Activated naive CD8-positive, alpha-beta T cell treated with anti-CD3 and anti-CD28 coated beads, Interleukin-2, amount 10 ng/mL, durations not matched to agents 7 days and 5 days (primary cell): ENCODE measurements at regions not wholly inside any gene's neighbourhood (a gene's known extent, or its start where the extent isn't known, plus 50 kb on each side); places are given as distances from the start of the nearest gene placed in this dataset.
"Not testable (repeated sequence)": the region's sequence is repeated elsewhere in the genome, so short reads cannot be mapped to it uniquely, and the experiment has no call there.

Experiments
- ATAC-seq: fragments of 150-1000 bp; cut with Tn5 transposase; one replicate; pipeline ENCODE4 v1.10.0; 2021; ENCODE audit warnings: low read depth, moderate library complexity
- POLR2A ChIA-PET: fragments of 350-600 bp; sonication (Branson Sonifier 250); formaldehyde crosslinking; loops from one replicate; lab custom pipeline; 2021; ENCODE audit warnings: antibody characterized with exemption; lab: Charles Lee
- DNase-seq: peaks from one replicate; pipeline ENCODE4 v3.0.0; 2021
- H3K27ac Mint-ChIP-seq: one replicate; pipeline ENCODE4 v1.8.0; 2022; ENCODE audit warnings: mild to moderate bottlenecking, mixed read lengths
- H3K27me3 Mint-ChIP-seq: one replicate; pipeline ENCODE4 v1.8.0; 2022; ENCODE audit warnings: mild to moderate bottlenecking, moderate library complexity, mixed read lengths
- H3K36me3 Mint-ChIP-seq: one replicate; pipeline ENCODE4 v1.8.0; 2021; ENCODE audit warnings: mild to moderate bottlenecking, mixed read lengths
- H3K4me1 Mint-ChIP-seq: one replicate; pipeline ENCODE4 v1.8.0; 2021; ENCODE audit warnings: mixed read lengths
- H3K4me3 Mint-ChIP-seq: one replicate; pipeline ENCODE4 v1.8.0; 2022; ENCODE audit warnings: mild to moderate bottlenecking, moderate library complexity, mixed read lengths
- H3K9me3 Mint-ChIP-seq: one replicate; pipeline ENCODE4 v1.8.0; 2021; ENCODE audit warnings: mixed read lengths

- Mint-ChIP-seq H3K27me3 (peaks cover 17% of the 10 kb centered on the region), H3K9me3 (no peaks in the 10 kb centered on the region), H3K36me3 (no peaks in the 10 kb centered on the region), H3K4me1 (peaks cover 19% of the 10 kb centered on the region), H3K27ac (peak overlapping the region; percentile 50), H3K4me3 (no peak overlapping the region)
- POLR2A ChIA-PET: interaction anchor here (1.2 kb wide), 1 partner anchor 234 kb away, joined by 4 read pairs; no protein-coding TSS in a partner anchor
- peak; percentile 73 for ATAC-seq
- DNase-seq: peak; percentile 76
Observed at GRCh38 chr15:31200735-31201151, 99.2 kb upstream of the TRPM1 start.

GRCh38 chr15:31202953-31203352 lies 101.4 kb upstream of the TRPM1 start:
- no peak overlapping the region for H3K27ac Mint-ChIP-seq
- H3K27me3 Mint-ChIP-seq: peaks cover 17% of the 10 kb centered on the region
- peaks cover 30% of the 10 kb centered on the region for H3K4me1 Mint-ChIP-seq
- DNase-seq (no peak), ATAC-seq (peak; percentile 53)
- H3K4me3 Mint-ChIP-seq: no peak overlapping the region
- H3K9me3 Mint-ChIP-seq: no peaks in the 10 kb centered on the region
- H3K36me3 Mint-ChIP-seq: no peaks in the 10 kb centered on the region
- POLR2A ChIA-PET: interaction anchor here (1.2 kb wide), 1 partner anchor 12 kb away, joined by 5 read pairs; no protein-coding TSS in a partner anchor

GRCh38 chr15:31203999-31204398 lies 102.5 kb upstream of the TRPM1 start:
- Mint-ChIP-seq H3K4me3 (no peak overlapping the region), H3K9me3 (no peaks in the 10 kb centered on the region), H3K27ac (peak overlapping the region; percentile 30), H3K36me3 (no peaks in the 10 kb centered on the region), H3K27me3 (peaks cover 6% of the 10 kb centered on the region), H3K4me1 (peaks cover 28% of the 10 kb centered on the region)
- POLR2A ChIA-PET: no interaction called here
- no peak for DNase-seq
- no peak for ATAC-seq

GRCh38 chr15:31206386-31207181 lies 105.1 kb upstream of the TRPM1 start:
- H3K9me3 Mint-ChIP-seq: peaks cover 5% of the 10 kb centered on the region
- H3K4me3 Mint-ChIP-seq: no peak overlapping the region
- peaks cover 4% of the 10 kb centered on the region for H3K27me3 Mint-ChIP-seq
- H3K4me1 Mint-ChIP-seq: peaks cover 23% of the 10 kb centered on the region
- DNase-seq: no peak
- peaks cover 10% of the 10 kb centered on the region for H3K36me3 Mint-ChIP-seq
- POLR2A ChIA-PET: interaction anchor here (0.7 to 1.0 kb wide), 3 partner anchors 119 to 230 kb away, joined by 3 to 6 read pairs (median 4); partner anchors contain the start of gene KLF13
- ATAC-seq: no peak
- H3K27ac Mint-ChIP-seq: no peak overlapping the region

GRCh38 chr15:31207246-31207645 lies 105.7 kb upstream of the TRPM1 start:
- H3K27ac Mint-ChIP-seq: peak overlapping the region; percentile 66
- H3K4me3 Mint-ChIP-seq: no peak overlapping the region
- peaks cover 27% of the 10 kb centered on the region for H3K4me1 Mint-ChIP-seq
- H3K27me3 Mint-ChIP-seq: peaks cover 4% of the 10 kb centered on the region
- no peak for DNase-seq
- POLR2A ChIA-PET: interaction anchor here (1.0 kb wide), 2 partner anchors 119 to 228 kb away, joined by 4 to 6 read pairs; partner anchors contain the start of gene KLF13
- H3K9me3 Mint-ChIP-seq: peaks cover 5% of the 10 kb centered on the region
- peaks cover 11% of the 10 kb centered on the region for H3K36me3 Mint-ChIP-seq
- ATAC-seq: peak; percentile 87

- POLR2A ChIA-PET: interaction anchor here (1.0 kb wide), 2 partner anchors 118 to 227 kb away, joined by 4 to 6 read pairs; partner anchors contain the start of gene KLF13
- H3K4me1 Mint-ChIP-seq: peaks cover 25% of the 10 kb centered on the region
- H3K4me3 Mint-ChIP-seq, ATAC-seq, DNase-seq, H3K9me3 Mint-ChIP-seq, H3K27ac Mint-ChIP-seq, H3K27me3 Mint-ChIP-seq: not testable (repeated sequence)
- H3K36me3 Mint-ChIP-seq: peaks cover 11% of the 10 kb centered on the region
Observed at GRCh38 chr15:31207861-31208260, 106.3 kb upstream of the TRPM1 start.

GRCh38 chr15:31208817-31209216 lies 107.3 kb upstream of the TRPM1 start:
- ATAC-seq (no peak), DNase-seq (no peak)
- peaks cover 5% of the 10 kb centered on the region for H3K9me3 Mint-ChIP-seq
- no peak overlapping the region for H3K27ac Mint-ChIP-seq
- peaks cover 17% of the 10 kb centered on the region for H3K4me1 Mint-ChIP-seq
- peaks cover 7% of the 10 kb centered on the region for H3K27me3 Mint-ChIP-seq
- peaks cover 11% of the 10 kb centered on the region for H3K36me3 Mint-ChIP-seq
- H3K4me3 Mint-ChIP-seq: no peak overlapping the region
- POLR2A ChIA-PET: interaction anchor here (0.6 kb wide), 1 partner anchor 188 kb away, joined by 5 read pairs; no protein-coding TSS in a partner anchor

- POLR2A ChIA-PET: interaction anchor here (0.6 kb wide), 1 partner anchor 99 kb away, joined by 7 read pairs; no protein-coding TSS in a partner anchor
- Mint-ChIP-seq H3K27ac (no peak overlapping the region), H3K27me3 (peaks cover 3% of the 10 kb centered on the region), H3K4me3 (no peak overlapping the region), H3K9me3 (peaks cover 5% of the 10 kb centered on the region), H3K4me1 (peaks cover 25% of the 10 kb centered on the region), H3K36me3 (peaks cover 11% of the 10 kb centered on the region)
- no peak for ATAC-seq
- DNase-seq: no peak
Observed at GRCh38 chr15:31211353-31211752, 109.8 kb upstream of the TRPM1 start.

- Mint-ChIP-seq H3K4me3 (no peak overlapping the region), H3K36me3 (peaks cover 11% of the 10 kb centered on the region), H3K27me3 (peaks cover 3% of the 10 kb centered on the region), H3K27ac (no peak overlapping the region), H3K4me1 (peaks cover 26% of the 10 kb centered on the region), H3K9me3 (peaks cover 5% of the 10 kb centered on the region)
- DNase-seq: no peak
- POLR2A ChIA-PET: interaction anchor here (0.8 to 1.5 kb wide), 2 partner anchors 52 to 113 kb away, joined by 3 read pairs; no protein-coding TSS in a partner anchor
- no peak for ATAC-seq
Observed at GRCh38 chr15:31212326-31213080, 111.0 kb upstream of the TRPM1 start.

- peaks cover 11% of the 10 kb centered on the region for H3K36me3 Mint-ChIP-seq
- POLR2A ChIA-PET: interaction anchor here (1.2 to 2.1 kb wide), 11 partner anchors 49 to 226 kb away, joined by 3 to 41 read pairs (median 12); partner anchors contain the start of gene KLF13
- peak overlapping the region; percentile 72 for H3K4me3 Mint-ChIP-seq
- peaks cover 29% of the 10 kb centered on the region for H3K4me1 Mint-ChIP-seq
- H3K9me3 Mint-ChIP-seq: peaks cover 5% of the 10 kb centered on the region
- no peak for DNase-seq
- no peak for ATAC-seq
- peaks cover 3% of the 10 kb centered on the region for H3K27me3 Mint-ChIP-seq
- H3K27ac Mint-ChIP-seq: peak overlapping the region; percentile 83
Observed at GRCh38 chr15:31214158-31214863, 112.3 kb upstream of the KLF13 start.

- peaks cover 3% of the 10 kb centered on the region for H3K27me3 Mint-ChIP-seq
- H3K36me3 Mint-ChIP-seq: peaks cover 11% of the 10 kb centered on the region
- peaks cover 29% of the 10 kb centered on the region for H3K4me1 Mint-ChIP-seq
- DNase-seq (no peak), ATAC-seq (no peak)
- H3K4me3 Mint-ChIP-seq: peak overlapping the region; percentile 72
- H3K27ac Mint-ChIP-seq: peak overlapping the region; percentile 83
- peaks cover 5% of the 10 kb centered on the region for H3K9me3 Mint-ChIP-seq
- POLR2A ChIA-PET: interaction anchor here (0.8 to 2.1 kb wide), 15 partner anchors 12 to 273 kb away, joined by 3 to 41 read pairs (median 6); partner anchors contain the start of gene KLF13
Observed at GRCh38 chr15:31214864-31215489, 111.7 kb upstream of the KLF13 start.
